GM12875 (cell line): ENCODE measurements at regions not wholly inside any gene's neighbourhood (a gene's known extent, or its start where the extent isn't known, plus 50 kb on each side); places are given as distances from the start of the nearest gene placed in this dataset.

Experiments used
- H3K4me3 ChIP-seq: one replicate; pipeline ENCODE4 v1.5.1; 2011; ENCODE audit warnings: low read depth, low read length, control low read depth
- CTCF ChIP-seq: IDR thresholded peaks from 2 replicates; pipeline ENCODE4 v1.5.1; 2011; ENCODE audit warnings: low read depth, mild to moderate bottlenecking, control low read depth, inconsistent platforms, low read length, moderate library complexity, borderline replicate concordance; ENCODE audit not compliant: insufficient read depth

GRCh38 chr14:98085751-98086150 is 1186.2 kb downstream of the BCL11B start:
- no peak for TF ChIP-seq CTCF
- no peak overlapping the region for H3K4me3 ChIP-seq

GRCh38 chr14:98093111-98093510 is 1178.9 kb downstream of the BCL11B start:
- no peak overlapping the region for H3K4me3 ChIP-seq
- no peak for TF ChIP-seq CTCF

- no peak for TF ChIP-seq CTCF
- no peak overlapping the region for H3K4me3 ChIP-seq
Measured at GRCh38 chr14:98099527-98099926, 1172.5 kb downstream of the BCL11B start.

DNA sequence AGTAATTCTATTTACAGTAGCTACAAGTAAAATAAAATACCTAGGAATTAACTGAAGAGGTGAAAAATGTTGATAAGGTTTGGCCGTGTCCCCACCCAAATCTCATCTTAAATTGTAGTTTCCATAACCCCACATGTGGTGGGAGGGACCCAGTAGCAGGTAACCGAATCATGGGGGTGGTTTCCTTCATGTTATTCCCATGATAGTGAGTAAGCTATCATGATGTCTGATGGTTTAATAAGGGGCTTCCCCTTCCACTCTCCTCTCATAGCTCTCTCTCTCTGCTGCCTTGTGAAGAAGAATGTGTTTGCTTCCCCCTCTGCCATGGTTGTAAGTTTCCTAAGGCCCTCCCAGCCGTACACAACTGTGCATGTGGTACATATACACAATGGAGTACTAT is 1170.7 kb downstream of the BCL11B start:
- TF ChIP-seq CTCF, result no peak
- no peak overlapping the region for H3K4me3 ChIP-seq

DNA sequence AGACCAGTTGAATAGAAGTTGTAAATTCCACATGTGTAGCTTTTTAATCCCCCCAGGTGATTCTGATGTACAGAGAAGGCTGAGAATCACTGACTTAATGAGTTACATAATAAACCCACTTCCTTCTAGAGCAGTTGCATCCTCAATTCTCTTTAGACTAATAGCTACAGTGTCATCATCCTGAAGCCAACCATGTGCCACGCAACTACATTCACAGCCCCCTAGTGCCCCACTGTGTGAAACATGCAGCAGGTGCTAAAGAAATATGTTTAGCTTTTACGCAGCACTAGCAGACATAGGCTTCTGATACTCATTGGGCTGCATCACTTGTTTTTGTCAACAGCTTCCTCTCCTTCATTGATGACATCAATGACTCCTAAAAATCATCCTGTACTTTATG is 1168.3 kb downstream of the BCL11B start:
- no peak for TF ChIP-seq CTCF

DNA sequence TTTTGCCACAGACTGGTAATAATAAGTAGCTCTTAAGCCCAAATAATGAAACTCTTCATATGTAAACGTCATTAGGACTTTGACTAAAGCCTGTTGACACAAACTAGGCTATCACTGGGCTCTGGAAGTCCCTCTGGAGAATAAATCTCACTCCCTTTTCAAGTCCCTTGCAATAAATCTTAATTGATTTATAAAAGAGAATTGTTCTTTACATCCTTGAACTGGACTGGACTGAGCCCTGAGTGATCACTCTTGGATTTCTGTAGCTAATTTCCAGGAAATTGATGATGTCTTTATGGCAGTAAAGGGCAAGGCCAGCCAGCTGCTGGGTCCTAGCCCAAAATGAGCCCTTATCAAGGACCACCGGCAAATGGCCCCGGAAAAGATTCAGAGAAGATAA is 1162.7 kb downstream of the BCL11B start:
- no peak for TF ChIP-seq CTCF
- H3K4me3 ChIP-seq, result no peak overlapping the region

More for the DNA sequence above, 1168.3 kb downstream of the BCL11B start:
- H3K4me3 ChIP-seq, result no peak overlapping the region

DNA sequence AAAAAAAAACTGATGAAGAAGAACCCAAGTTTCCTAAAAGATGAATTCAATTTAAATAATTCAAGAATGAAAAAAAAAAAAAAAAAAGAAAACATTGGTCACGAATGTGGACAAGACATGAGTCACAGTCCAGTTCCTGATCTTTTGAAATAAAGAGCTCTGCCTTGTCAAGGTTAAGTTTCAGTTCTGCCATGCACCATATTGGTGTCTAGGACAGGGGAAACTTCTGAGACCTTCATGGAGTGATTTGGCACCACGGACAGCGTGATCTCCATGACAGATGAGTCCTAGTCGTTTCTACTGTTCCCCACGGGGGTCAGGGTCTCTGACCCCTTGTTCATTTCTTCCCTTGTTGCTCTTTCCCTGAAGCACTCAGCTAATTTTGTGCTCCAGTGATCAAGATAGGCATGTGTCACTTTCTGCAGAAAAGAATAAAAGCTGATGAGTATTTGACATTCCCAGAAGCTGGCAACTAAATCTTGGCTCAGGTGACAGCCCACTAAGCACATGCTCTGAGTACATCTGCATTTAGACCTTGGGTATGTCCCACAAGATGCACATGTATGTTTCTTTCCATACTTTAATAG is 1159.7 kb downstream of the BCL11B start:
- H3K4me3 ChIP-seq, result no peak overlapping the region
- no peak for TF ChIP-seq CTCF
